T-helper 1 cell (primary cell): ENCODE measurements at regions not wholly inside any gene's neighbourhood (a gene's known extent, or its start where the extent isn't known, plus 50 kb on each side); places are given as distances from the start of the nearest gene placed in this dataset.

ENCODE experiments used
- DNase-seq, 5 donors: peaks; one replicate each; pipeline ENCODE4 v3.0.0-alpha.2; 2012 to 2020

DNA sequence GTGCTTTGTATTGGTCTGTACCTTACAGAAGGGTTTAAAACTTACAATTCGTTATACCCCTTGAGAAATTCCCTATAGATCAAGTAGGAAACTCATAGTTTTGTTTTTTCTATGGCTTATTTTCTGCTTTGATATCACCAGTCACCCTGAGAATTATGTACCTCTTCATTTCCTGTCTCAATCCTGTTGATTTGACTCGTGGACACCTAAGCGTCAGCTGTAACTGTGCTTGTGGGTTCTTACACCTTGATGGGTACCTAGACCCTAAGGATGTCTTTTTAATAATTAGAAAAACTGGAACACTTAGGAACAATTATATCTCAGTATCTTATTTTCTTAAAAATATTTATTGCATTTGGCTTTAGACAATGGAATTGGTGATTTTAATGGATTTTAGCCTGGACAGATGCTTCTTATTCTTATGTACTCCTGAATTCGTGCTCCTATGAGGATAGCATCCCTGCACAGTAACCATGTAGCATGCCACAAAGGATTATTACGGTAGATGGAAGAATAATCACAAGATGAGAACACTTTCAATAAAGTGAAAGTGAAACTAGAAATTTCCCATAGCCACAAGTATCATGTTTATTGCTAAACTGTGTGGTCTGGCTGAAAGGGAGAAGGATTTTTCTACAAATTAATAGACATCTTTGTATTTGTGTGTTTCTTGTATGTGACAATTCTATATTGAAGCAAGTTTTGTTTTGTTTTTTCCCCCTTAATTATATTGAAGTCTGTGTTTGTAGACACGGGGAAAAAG, 1920.3 kb upstream of the WWC1 start:
- no peak for DNase-seq

DNA sequence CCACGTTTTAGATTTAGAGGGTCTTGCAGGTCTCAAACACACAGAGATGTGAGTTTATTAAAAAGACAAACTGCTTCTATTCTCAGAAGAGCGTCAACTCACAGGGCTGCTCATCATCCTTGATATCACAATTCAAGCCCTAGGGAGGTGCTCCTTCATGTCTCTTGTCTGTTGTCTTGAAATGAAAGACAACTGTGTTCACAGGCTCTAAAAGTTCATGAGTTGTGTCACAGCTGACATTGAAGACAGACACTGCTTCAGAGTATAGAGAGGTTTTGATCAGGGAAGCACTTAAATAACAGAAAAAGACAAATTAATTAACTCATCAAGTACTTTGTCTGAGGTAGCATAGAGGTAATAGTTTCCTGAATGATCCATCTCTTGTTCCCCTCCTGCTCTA, 1917.6 kb upstream of the WWC1 start:
- no peak for DNase-seq

DNA sequence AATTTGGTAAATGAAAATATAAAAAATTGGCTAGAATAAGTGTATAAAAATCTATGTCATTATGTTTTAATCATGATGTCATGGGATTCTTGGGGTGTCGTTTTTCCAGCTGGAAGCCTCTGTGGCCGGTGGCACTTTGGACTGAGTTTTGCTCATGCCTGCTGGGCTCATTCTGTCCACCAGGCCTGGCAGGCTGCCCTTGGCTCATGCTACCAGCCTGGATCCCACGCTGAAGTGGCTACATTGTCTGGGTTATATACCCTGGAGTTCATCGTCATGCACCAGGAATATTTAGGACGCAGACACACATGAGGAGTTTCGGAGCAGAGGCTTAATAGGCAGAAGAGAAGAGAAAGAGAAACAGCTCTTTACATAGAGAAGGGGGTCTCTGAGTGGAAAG, 1913.7 kb upstream of the WWC1 start:
- DNase-seq = no peak

DNA sequence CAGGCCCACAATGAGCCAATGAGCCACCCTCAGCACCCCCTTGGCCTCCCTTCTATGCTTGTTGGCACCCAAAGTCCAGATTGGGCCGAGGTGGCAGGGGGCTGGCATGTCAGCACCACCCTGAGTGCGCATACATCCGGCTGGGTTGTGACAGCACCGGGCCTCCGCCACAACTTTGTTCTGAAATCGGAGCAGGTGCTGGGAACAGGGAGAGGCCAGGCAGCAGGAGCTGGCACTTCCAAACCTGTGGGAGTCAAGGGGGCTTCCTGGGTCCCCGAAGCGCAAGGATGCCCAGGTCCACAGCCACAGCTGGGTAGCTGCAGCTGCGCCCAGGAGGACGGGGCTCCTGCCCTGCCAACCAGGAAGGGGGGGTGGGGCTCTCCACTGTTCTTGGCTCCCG, 1911.9 kb upstream of the WWC1 start:
- no peak for DNase-seq

DNA sequence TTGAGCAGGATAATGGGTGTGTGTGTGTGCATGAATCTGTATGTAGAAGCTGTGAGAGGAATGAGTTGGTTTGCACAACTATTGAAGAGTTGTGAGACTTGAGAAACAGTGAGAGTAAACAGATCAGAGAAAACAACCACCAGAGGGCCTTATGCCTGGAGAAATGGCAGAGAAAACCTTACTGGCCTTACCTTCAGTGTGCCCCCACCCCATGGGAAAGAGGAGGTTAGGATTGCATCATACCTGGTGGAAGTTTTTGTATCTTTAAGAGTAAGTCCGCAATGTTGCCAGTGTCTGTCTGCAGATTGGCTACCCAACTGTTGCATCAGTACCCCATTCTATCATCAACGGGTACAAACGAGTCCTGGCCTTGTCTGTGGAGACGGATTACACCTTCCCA, 1909.4 kb upstream of the WWC1 start:
- no peak for DNase-seq

DNA sequence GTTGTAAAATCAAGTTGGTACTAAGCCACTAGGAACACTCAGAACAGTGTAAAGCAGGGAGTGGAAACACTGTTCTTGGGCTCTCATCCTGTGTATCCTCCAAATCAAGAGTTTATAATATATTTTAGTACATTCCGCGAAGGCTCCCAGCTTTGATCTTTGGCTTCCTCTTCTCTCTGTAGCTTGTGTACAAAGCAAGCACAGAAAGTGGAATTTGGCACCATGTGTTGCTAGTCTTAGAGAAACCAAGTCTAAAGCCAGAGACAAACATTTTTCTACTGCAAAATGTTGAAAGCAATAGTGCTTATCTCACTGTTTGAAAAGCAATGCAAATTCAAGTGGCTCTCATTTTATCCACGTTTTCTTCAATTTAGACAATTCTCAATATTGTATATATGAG, 1893.3 kb upstream of the WWC1 start:
- DNase-seq = no peak

DNA sequence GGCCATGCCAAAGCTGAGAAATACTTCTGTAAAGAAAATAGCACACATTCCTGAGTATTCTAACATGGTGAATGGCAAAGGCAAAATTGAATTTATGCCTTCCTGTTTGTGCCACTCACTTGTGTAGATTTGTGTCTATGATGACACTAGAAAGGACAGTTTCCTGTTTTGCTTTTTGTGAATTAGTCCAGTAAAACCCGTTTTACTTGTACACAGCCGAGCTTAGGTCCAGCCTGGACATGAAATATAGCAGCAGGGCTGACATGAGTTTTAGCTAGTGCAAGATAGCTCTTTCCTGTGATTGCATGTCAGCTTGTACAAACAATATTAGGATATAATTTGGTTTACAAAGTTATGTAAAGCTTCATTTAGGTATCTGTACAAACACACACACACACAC, 1891.7 kb upstream of the WWC1 start:
- no peak for DNase-seq

DNA sequence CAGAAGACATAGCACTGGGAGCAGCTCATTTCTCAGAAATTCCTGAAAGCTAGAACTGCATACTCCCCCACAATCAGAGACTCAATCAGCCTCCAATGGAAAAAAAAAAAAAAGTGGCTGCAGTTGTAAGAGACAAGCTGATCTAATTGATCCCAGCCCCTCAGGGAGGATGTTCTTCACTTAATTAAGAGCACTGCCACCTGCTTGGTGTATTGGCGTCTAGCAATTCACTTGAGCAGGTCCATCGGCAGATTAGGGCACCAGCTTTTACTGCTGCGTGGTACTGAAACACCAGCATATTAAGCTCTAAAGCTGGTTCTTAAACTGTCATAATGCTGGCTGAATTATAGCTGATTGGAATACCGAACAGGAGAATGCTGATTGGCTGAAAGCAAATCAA, 1890.1 kb upstream of the WWC1 start:
- DNase-seq = no peak

DNA sequence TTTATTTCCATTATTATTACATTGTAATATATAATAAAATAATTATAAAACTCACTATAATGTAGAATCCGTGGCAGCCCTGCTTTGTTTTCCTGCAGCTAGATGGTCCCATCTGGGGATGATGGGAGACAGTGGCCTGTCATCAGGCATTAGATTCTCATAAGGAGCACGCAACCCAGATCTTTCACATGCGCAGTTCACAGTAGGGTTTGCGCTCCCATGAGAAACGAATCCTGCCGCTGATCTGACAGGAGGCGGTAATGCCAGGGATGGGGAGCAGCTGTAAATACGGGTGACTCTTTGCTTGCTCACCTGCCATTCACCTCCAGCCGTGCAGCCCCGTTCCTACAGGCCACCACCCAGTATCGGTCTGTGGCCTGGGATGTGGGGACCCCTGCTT, 1879.3 kb upstream of the WWC1 start:
- DNase-seq = no peak

DNA sequence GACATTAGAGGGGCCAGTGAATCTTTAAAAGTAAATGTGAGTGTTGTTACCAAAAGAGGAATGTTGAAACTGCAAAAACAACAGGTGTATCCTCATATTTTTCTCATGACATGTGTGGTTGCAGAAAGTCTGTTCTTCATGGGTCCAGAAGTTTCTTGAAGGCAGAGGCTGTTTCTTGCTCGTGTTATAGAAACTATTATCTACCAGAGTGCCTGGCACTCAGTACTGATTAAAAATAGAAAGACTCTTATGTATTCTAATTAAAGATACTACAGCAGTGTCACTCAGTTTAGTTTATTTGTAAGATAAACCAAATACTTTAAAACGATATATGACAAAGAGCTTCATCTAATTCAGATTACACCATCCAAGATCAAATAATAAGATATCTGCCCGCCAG, 1864.2 kb upstream of the WWC1 start:
- DNase-seq = no peak

DNA sequence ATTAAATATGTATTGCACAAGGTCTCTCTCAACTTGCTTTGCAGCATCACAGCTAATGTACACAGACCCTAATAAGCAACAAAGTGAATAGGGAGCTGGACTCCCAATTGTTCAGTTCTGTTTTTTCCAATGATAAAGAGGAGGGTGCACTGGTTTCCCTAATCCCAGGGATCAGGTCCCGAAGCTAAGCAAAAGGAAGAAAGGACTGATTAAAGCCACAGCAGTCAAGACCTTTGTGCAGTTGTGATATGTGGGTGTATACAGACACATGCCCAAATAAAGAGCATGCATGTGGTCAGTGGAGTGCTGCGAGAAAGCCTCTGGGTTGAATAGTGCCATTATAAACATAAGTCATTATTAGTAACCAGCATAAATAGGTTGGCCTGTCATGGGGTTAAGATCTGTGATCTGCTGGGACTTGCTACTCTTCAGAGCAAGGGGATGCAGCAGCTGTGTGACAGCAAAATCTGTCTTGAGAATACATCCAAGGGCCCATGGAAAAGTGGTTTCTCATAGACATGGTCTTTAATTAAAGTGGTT, 1863.1 kb upstream of the WWC1 start:
- no peak for DNase-seq

DNA sequence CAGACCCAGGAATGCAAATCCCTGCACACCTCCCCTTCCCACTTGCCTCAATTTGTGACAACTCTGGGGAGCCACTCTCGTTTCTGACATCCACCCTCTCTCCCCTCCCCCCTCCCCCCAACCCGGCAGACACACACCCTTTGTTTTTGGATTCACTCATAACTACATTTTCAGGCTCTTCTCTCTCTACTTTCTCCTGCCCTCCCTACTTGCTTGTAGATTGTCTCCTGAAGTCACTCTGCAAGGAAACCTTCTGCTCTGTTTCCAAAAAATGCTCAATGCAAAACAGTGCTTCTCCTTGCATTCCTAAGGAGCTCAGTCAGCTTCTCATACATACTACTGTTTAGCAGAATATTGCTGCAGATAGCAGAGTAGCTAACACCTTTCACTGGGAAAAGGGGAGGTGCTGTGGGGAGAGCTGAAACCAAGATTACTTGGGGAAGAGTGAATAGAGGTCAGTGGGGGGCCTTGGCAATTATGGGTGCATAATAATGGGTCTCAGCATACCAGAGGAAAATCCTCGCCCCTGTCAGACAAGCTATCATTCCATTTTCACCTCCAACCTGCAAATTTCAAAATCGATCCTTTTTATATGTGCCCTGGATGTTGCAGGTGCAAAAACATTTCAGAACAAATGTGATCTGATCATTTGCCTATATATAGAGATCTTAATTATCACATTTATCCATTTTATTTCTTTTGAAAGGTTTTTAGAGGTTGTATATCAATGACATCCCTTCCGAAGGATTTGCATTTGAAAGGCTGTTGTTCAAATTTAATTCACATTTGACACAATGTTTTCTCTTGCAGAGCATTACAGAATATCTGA, 1860.7 kb upstream of the WWC1 start:
- no peak for DNase-seq

DNA sequence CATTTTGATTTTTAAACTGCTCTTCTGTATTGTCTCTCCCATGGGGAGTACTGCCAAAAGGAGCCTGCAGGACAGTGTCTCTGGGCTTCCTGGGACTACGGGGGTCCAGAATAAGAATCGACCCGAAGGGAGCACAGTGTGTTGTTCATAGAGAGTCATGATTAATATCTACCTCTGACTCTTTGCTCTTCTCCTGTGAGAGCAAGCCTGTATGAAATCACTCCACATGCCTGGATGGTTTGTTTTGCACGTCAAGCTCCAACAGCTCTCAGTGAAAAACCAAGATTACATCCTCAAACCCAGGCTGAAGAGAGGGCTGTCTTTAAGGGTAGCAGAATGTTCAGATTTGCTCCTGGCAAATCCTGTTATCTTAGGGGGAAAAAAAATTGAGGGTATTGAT, 1860.0 kb upstream of the WWC1 start:
- no peak for DNase-seq

DNA sequence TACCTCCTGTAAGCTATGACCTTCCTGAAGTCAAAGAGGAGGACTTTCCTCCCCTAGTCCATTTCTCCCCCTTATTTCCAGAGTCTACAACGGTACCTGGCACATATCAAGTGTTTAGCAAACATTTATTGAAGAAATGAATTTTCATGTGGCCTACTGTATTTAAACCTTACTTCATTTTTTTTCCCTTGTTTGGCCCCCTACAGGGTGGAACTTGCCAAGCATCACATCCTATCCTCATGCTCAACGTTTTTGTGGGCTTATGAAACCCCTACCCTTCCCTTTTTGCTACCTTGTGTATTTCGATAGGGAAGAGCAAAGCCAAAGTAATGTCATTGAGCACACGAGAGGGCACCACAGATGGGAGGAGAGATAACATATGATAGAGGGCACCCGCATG, 1857.8 kb upstream of the WWC1 start:
- DNase-seq = no peak

DNA sequence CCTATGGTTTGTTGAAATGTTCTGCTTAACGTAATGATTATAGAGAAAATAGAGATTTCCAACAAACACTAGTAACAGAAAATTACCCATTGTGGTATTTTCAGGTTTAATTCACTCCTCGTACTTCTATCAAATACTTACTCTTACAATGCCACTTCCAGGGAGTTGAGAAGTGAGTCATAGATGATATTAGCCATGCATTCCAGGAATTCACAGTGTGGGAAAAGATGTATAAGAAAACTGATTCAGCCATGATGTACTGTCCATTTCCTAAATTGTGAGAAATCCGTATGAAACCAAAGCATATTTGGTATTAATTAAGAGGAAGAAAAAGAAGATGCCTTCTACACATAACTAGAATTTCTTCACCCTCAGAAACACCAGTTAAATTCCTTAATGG, 1854.6 kb upstream of the WWC1 start:
- DNase-seq = no peak

DNA sequence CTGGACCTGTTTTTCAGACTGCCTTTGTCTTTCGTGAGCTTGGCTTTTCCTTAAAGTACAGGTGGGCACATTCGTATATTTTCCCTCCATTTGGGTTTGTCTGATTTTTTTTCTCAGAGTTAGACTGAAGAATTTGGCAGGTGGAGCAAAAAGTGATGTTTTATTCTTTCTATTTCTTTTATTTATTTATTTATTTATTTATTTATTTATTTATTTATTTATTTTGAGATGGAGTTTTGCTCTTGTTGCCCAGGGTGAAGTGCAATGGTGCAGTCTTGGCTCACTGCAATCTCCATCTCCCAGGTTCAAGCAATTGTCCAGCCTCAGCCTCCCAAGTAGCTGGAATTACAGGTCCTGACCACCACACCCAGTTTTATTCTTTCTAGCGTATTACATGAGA, 1805.1 kb upstream of the WWC1 start:
- no peak for DNase-seq

DNA sequence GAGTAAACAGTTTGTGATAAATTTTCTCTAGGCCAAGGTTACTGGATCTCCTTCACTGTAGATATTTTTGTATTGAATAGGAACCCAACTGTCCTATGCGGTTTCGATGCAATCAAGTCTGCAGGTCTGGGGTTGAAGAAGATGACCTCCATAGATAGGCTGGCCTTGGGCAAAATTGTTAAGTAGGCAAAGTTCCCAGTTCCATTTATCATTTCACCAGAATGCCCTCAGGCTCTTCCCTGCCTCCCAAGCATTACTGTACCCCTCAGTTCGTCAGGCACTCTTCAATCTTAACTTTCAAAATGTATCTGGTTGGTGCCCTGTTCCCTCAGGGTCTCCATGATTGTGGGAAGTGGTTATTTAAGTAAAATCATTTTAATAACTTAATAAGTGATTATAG, 1802.9 kb upstream of the WWC1 start:
- DNase-seq = no peak

DNA sequence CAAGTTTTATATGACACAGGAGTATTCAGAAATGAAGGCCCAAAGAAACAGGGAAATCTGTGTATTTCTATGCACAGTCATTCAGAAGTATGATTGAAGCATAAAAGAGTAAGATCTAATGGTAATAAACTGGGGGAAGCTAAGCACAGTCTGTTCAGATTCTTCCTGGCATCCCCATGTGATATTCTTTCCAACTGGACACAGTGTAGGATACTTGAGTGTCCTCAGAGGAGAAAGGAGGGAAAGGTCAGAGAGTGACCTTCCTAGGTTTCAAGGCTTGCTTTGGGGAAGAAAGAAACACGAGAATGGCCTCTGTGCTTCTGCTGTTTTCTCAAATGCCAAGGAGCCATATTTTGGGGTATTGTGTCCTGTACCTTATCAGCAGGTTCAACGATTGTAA, 1798.4 kb upstream of the WWC1 start:
- no peak for DNase-seq

DNA sequence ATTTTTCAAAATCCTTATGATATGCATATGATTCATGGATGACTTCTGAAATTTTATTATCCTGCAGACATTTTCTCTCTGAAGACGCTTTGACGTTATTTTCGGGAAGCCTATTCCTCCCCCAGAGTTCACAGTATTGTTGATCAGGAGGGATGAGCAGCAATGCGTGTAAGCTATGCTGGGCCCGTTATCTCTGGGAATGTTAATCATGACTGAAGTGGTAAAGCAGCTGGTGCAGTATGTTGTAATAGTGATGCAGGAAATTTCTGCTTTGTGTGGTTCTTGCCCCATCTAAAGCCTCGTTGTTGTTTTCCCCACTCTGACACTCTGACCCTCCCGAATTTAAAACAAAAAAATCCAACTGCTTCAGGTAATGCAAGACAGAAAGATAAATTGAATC, 1797.8 kb upstream of the WWC1 start:
- DNase-seq = no peak

DNA sequence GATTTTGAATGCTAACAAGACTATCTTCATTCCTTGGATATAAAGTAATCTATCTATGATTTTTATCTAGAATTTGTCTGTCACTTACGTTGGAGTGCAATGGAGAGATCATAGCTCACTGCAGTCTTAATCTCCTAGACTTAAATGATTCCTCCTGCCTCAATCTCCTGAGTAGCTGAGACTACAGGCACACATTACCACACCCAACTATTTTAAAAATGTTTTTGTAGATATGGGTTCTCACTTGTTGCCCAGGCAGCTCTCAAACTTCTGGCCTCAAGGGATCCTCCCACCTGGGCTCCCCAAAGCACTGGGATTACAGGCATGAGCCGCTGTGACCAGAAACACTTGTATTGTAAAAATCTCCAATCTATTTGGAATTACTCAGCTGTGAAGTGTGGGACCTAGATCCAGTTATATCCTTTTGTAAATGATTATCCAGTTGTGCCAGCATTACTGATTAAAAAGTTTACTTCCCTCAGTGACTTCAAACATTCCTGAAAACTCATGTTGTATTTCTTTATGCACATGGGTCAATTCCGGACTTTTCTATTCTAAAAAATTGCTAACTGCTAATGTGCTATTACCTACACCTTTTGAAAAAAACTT, 1793.8 kb upstream of the WWC1 start:
- DNase-seq = no peak

DNA sequence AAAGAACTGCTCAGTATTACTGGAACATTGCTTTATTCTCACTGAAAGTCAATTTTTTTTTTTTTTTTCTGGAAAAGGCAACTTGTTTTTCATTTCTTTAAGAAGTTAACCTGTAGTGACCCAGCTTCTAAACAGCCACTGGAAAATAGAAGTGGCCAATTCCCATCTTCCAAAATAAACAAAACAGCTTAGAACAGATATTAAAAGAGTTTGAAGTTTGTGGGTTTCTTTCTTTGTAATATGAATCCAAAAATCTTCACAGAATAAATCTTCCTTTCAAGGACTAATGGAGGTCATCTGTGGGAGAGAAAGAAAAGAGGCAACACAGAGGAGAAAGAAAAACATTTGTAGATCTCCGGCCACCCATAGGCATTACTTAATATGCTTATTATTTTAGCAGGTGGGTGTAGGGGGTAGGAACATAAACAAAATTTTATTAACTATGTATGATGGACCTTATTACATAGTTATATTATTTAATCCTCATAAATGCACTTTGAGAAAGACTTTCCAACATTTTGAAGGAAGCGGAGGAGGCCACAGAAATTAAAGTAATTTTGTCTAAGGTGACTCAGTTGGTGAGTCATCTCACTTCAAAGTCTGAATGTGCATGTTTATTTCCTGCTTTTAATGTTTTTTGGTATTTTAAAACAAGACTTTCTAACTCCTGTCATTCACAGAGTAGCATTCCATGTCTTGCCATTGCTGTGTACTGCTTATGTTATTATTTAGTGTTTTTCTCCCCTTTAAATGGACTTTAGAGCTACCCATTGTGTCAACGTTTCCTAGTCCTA, 1791.8 kb upstream of the WWC1 start:
- no peak for DNase-seq

DNA sequence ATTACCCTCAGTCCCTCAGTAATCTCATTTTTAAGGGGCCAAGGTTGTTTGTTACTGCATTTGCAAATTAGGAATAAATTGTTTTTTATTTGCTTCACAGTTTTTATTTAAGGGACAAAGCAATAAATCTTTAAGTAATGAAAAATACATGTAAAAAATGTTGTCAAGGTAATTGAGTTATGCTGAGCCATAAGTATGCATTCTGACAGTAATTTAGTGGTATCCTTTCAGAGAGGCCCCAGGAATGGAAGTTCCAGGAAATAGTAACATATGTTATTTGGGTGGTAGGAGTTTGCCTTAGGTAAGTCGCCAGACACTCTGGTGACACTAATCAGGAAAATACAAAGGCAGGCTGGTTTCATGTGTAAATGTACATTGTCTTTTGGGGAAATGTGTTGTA, 1787.9 kb upstream of the WWC1 start:
- no peak for DNase-seq

DNA sequence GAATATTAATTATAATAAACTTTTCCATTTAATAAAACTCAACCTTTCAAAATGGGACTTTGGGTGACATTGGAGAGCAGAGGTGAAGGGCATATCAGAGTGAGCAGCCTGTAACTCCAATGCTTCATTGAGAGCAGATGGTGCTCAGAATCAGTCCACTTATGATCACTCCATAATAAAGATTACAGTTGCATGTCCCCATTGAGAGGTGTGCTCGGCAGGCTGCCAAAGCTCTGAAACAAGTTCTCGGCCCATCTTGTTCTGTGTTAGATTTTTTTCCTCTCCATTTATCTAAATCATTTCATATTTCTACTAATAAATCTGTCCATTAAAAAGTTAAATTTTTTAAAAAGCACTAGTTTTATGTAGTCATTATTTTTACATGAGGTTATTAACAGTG, 1786.4 kb upstream of the WWC1 start:
- no peak for DNase-seq
